Keratinocyte (primary cell): ENCODE measurements at regions not wholly inside any gene's neighbourhood (a gene's known extent, or its start where the extent isn't known, plus 50 kb on each side); places are given as distances from the start of the nearest gene placed in this dataset.

Experiments used
- DNase-seq: peaks from one replicate; pipeline ENCODE4 v3.0.0-alpha.2; 2011; ENCODE audit warnings: low read depth, missing footprints, low spot score
- FAIRE-seq: peaks from 2 replicates; lab custom pipeline; 2011; peaks lifted over from hg19 to GRCh38; lab: Jason Lieb, UNC
- H2AFZ ChIP-seq: 2 replicates; pipeline ENCODE4 v1.6.0; 2012; ENCODE audit warnings: low read length, control low read depth, inconsistent platforms; ENCODE audit not compliant: control insufficient read depth
- H3K27ac ChIP-seq: 2 replicates; pipeline ENCODE4 v1.5.1; 2011; ENCODE audit warnings: low read length; ENCODE audit not compliant: control insufficient read depth, insufficient read depth
- H3K27me3 ChIP-seq: 3 replicates; pipeline ENCODE4 v1.6.0; 2011; ENCODE audit warnings: low read length; ENCODE audit not compliant: control insufficient read depth, insufficient read depth; ENCODE audit errors: extremely low read depth
- H3K36me3 ChIP-seq, 2 experiments: 2 replicates in 1 of 2; 3 replicates in 1 of 2; pipeline ENCODE4 v1.5.1; 2011; ENCODE audit warnings: low read length in 2 of 2, mild to moderate bottlenecking in 1 of 2; ENCODE audit not compliant: control insufficient read depth in 2 of 2, insufficient read depth in 2 of 2; ENCODE audit errors: extremely low read depth in 1 of 2
- H3K4me1 ChIP-seq: 3 replicates; pipeline ENCODE4 v1.5.1; 2011; ENCODE audit warnings: low read length; ENCODE audit not compliant: control insufficient read depth, insufficient read depth; ENCODE audit errors: extremely low read depth
- H3K4me2 ChIP-seq: 3 replicates; pipeline ENCODE4 v1.6.0; 2011; ENCODE audit warnings: low read depth, low read length; ENCODE audit not compliant: control insufficient read depth, insufficient read depth; ENCODE audit errors: extremely low read depth
- H3K4me3 ChIP-seq, 3 experiments: fragments of 200-600 bp in 1 of 3; sonication (generic) in 1 of 3; 2 replicates in 2 of 3; 3 replicates in 1 of 3; pipeline ENCODE4 v1.5.1; 2011 to 2016; ENCODE audit warnings: low read length in 3 of 3, mild to moderate bottlenecking in 3 of 3, control low read depth in 2 of 3, inconsistent platforms in 1 of 3, low read depth in 1 of 3, mixed read lengths in 1 of 3, mixed run types in 1 of 3, moderate library complexity in 1 of 3; ENCODE audit not compliant: control insufficient read depth in 2 of 3, insufficient read depth in 2 of 3; ENCODE audit errors: extremely low read depth in 1 of 3
- H3K79me2 ChIP-seq: 2 replicates; pipeline ENCODE4 v1.6.0; 2012; ENCODE audit warnings: low read length; ENCODE audit not compliant: control insufficient read depth, insufficient read depth
- H3K9ac ChIP-seq: 3 replicates; pipeline ENCODE4 v1.6.0; 2011; ENCODE audit warnings: low read length; ENCODE audit not compliant: control insufficient read depth, insufficient read depth; ENCODE audit errors: extremely low read depth
- H3K9me1 ChIP-seq: 3 replicates; pipeline ENCODE4 v1.6.0; 2011; ENCODE audit warnings: low read length; ENCODE audit not compliant: control insufficient read depth, insufficient read depth; ENCODE audit errors: extremely low read depth
- H3K9me3 ChIP-seq: 2 replicates; pipeline ENCODE4 v1.5.1; 2012; ENCODE audit warnings: low read depth, low read length; ENCODE audit not compliant: control insufficient read depth
- H4K20me1 ChIP-seq: 3 replicates; pipeline ENCODE4 v1.6.0; 2011; ENCODE audit warnings: low read length; ENCODE audit not compliant: control insufficient read depth, insufficient read depth; ENCODE audit errors: extremely low read depth
- EZH2 ChIP-seq: IDR thresholded peaks from one replicate; pipeline ENCODE4 v1.6.1; 2012; ENCODE audit warnings: inconsistent platforms, mild to moderate bottlenecking, low read length, moderate library complexity
- dilution Hi-C: fragments of 300-500 bp; cut with MboI; formaldehyde crosslinking; loops from one replicate; pipeline ENCODE4 v1.7.0; 2020; ENCODE audit warnings: low sequenced_read_pairs; ENCODE audit not compliant: extremely low pct_ligation_motif_present
- TF ChIP-seq, protein P1 (sequence below), 3 experiments: IDR thresholded peaks in 1 of 3; conservative IDR thresholded peaks in 1 of 3; optimal IDR thresholded peaks in 1 of 3; 2 replicates in 2 of 3; 3 replicates in 1 of 3; pipeline versions ENCODE3 to v1.5.1; 2011; ENCODE audit warnings: low read length in 3 of 3, mild to moderate bottlenecking in 3 of 3, moderate library complexity in 2 of 3, control low read depth in 1 of 3, inconsistent platforms in 1 of 3; ENCODE audit not compliant: insufficient read depth in 2 of 3; ENCODE audit errors: extremely low read depth in 1 of 3

DNA sequence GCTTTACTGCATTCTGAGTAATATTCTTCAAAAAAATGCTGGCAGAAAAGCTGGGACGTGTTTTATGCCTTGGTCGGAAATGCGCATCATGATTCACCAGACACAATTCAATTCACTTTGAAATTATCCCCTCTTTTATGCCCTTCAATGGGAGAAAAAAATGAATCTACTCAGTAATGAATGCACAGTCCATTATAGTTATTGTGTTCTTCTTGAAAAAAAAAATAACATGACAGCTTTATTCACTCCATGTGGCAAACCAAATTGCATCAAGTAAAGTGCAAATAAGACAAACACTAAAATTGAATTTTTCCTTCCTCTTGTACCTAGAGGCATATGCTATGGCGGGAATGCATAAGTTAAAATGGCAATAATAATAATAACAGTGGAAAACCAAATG lies 159.4 kb upstream of the IFNG-AS1 start:
- no peaks in the 10 kb centered on the region for H3K27me3 ChIP-seq
- no peak for FAIRE-seq
- no peaks in the 10 kb centered on the region for H3K79me2 ChIP-seq
- H3K9ac ChIP-seq = no peak overlapping the region
- no peak overlapping the region for H2AFZ ChIP-seq
- no peaks in the 10 kb centered on the region for H3K36me3 ChIP-seq
- H3K27ac ChIP-seq = no peak overlapping the region
- no peak overlapping the region for H3K4me3 ChIP-seq
- TF ChIP-seq, protein P1, sequence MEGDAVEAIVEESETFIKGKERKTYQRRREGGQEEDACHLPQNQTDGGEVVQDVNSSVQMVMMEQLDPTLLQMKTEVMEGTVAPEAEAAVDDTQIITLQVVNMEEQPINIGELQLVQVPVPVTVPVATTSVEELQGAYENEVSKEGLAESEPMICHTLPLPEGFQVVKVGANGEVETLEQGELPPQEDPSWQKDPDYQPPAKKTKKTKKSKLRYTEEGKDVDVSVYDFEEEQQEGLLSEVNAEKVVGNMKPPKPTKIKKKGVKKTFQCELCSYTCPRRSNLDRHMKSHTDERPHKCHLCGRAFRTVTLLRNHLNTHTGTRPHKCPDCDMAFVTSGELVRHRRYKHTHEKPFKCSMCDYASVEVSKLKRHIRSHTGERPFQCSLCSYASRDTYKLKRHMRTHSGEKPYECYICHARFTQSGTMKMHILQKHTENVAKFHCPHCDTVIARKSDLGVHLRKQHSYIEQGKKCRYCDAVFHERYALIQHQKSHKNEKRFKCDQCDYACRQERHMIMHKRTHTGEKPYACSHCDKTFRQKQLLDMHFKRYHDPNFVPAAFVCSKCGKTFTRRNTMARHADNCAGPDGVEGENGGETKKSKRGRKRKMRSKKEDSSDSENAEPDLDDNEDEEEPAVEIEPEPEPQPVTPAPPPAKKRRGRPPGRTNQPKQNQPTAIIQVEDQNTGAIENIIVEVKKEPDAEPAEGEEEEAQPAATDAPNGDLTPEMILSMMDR (optimal IDR thresholded peaks at IDR 0.05 in 1 of 3, IDR thresholded peaks at IDR 0.05 in 1 of 3, conservative IDR thresholded peaks at IDR 0.05 in 1 of 3; ENCODE audit: extremely low read depth in 1 of 3, insufficient read depth in 2 of 3, low read length in 3 of 3) = no peak
- TF ChIP-seq EZH2 = no peak
- H3K4me1 ChIP-seq = peaks cover 16% of the 10 kb centered on the region
- no peak overlapping the region for H3K4me2 ChIP-seq
- no peaks in the 10 kb centered on the region for H4K20me1 ChIP-seq
- no peaks in the 10 kb centered on the region for H3K9me1 ChIP-seq
- no peaks in the 10 kb centered on the region for H3K9me3 ChIP-seq
- no peak for DNase-seq
- dilution Hi-C loops = no loop called here

DNA sequence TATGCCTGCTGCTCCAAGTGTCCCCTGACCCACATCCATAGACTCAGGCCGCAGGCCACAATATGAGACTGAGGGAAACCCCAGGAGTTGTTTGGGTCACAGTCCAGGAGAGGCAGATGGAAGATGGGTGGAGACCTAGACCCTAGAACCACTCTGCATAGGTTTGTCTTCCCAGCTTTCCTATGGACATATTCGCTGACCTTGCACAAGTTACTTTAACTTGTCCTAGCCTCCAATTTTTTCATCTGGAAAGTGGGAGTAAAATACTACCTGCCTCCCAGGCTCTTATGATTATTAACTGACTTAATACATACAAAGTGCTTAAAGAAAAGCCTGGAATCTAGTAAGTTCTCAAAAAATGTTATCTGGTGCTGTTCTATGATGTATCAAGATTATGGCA lies 157.1 kb upstream of the IFNG-AS1 start:
- dilution Hi-C loops = no loop called here
- H3K9me1 ChIP-seq = no peaks in the 10 kb centered on the region
- no peaks in the 10 kb centered on the region for H4K20me1 ChIP-seq
- H3K36me3 ChIP-seq = no peaks in the 10 kb centered on the region
- H3K9me3 ChIP-seq = no peaks in the 10 kb centered on the region
- TF ChIP-seq, protein P1 (optimal IDR thresholded peaks at IDR 0.05 in 1 of 3, IDR thresholded peaks at IDR 0.05 in 1 of 3, conservative IDR thresholded peaks at IDR 0.05 in 1 of 3; ENCODE audit: extremely low read depth in 1 of 3, insufficient read depth in 2 of 3, low read length in 3 of 3) = no peak
- TF ChIP-seq EZH2 = no peak
- H3K4me3 ChIP-seq = no peak overlapping the region
- peak; percentile 32 for FAIRE-seq
- no peak overlapping the region for H3K9ac ChIP-seq
- no peak overlapping the region for H3K4me2 ChIP-seq
- no peaks in the 10 kb centered on the region for H3K27me3 ChIP-seq
- H3K79me2 ChIP-seq = no peaks in the 10 kb centered on the region
- no peak for DNase-seq
- no peak overlapping the region for H3K27ac ChIP-seq
- no peak overlapping the region for H2AFZ ChIP-seq
- peaks cover 15% of the 10 kb centered on the region for H3K4me1 ChIP-seq
